ENCODE measurements at regions not wholly inside any gene's neighbourhood (a gene's known extent, or its start where the extent isn't known, plus 50 kb on each side); places are given as distances from the start of the nearest gene placed in this dataset.

DNA sequence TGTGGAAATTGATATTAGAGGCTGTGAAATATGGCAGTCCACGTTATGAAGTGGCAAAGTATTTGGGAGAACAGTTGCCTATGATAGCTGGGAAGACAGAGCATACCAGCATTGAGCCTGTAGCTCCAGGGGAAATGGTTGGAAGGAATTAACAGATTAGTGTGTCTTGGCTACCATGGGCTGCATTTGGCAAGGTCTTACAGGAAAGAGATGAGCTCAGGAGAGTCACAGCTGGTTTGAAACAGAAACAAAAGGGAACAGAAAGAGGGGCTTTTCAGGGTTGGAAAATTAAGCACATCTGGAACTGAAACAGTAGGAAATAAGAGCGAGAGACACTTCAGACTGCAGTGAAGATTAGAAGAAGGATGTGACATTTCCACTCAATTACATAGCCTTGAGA lies 141.7 kb downstream of the FBLN2 start:
- no peak overlapping the region for H3K4me2 ChIP-seq (replicated peaks; ENCODE audit: extremely low read depth, low read length, poor library complexity, severe bottlenecking)
- H3K4me3 Mint-ChIP-seq = no peak overlapping the region
- H3K36me3 ChIP-seq (replicated peaks in 1 of 2; ENCODE audit: control insufficient read depth in 1 of 2, insufficient read depth in 2 of 2, low read length in 2 of 2) = no peaks in the 10 kb centered on the region
- peaks cover 0 to 4% (median 2%) of the 10 kb centered on the region in 7 donors for H3K9me3 Mint-ChIP-seq
- no peaks in the 10 kb centered on the region for H3K4me1 ChIP-seq (ENCODE audit: control insufficient read depth in 1 of 2, insufficient read depth in 2 of 2, low read length in 2 of 2)
- 69% methylated on average over 1 of the region's 2 CpGs for WGBS (ENCODE audit: insufficient coverage)
- H3K27ac Mint-ChIP-seq = no peak overlapping the region
- no peaks in the 10 kb centered on the region for H4K20me1 ChIP-seq (ENCODE audit: insufficient read depth, low read length)
- no peak overlapping the region for H2AFZ ChIP-seq (ENCODE audit: insufficient read depth, low read depth, low read length, poor library complexity, severe bottlenecking)
- intact Hi-C loops (cut with micrococcal nuclease) = no loop called here
- H3K9me3 ChIP-seq (replicated peaks in 1 of 2; ENCODE audit: control insufficient read depth in 1 of 2, insufficient read depth in 1 of 2, low read length in 2 of 2) = peaks cover 0 to 5% of the 10 kb centered on the region in 2 donors
- no peaks in the 10 kb centered on the region for H3K27me3 ChIP-seq (ENCODE audit: control insufficient read depth in 2 of 2, insufficient read depth in 2 of 2, low read length in 2 of 2)
- no peak overlapping the region for H3K27ac ChIP-seq (ENCODE audit: low read depth in 1 of 2, low read length in 2 of 2)
- DNase-seq = no peak
- peaks cover 2 to 6% (median 3%) of the 10 kb centered on the region in 3 donors for H3K27me3 Mint-ChIP-seq (ENCODE audit: low read depth in 3 of 3)
- H3K36me3 Mint-ChIP-seq = no peaks in the 10 kb centered on the region
- H3K79me2 ChIP-seq (ENCODE audit: insufficient read depth, low read length) = no peaks in the 10 kb centered on the region
- no peak for TF ChIP-seq CTCF (IDR thresholded peaks at IDR 0.05)
- H3K9ac ChIP-seq (ENCODE audit: insufficient read depth, low read length, poor library complexity, severe bottlenecking) = no peak overlapping the region
- no peaks in the 10 kb centered on the region for H3K4me1 Mint-ChIP-seq
- no peak overlapping the region for H3K4me3 ChIP-seq (replicated peaks in 1 of 3; ENCODE audit: low read depth in 2 of 3, low read length in 3 of 3)

- Histone ChIP-seq H3K36me3 (replicated peaks in 1 of 2; ENCODE audit: control insufficient read depth in 1 of 2, insufficient read depth in 2 of 2, low read length in 2 of 2) (no peaks in the 10 kb centered on the region), H3K27ac (ENCODE audit: low read depth in 1 of 2, low read length in 2 of 2) (no peak overlapping the region), H3K27me3 (ENCODE audit: control insufficient read depth in 2 of 2, insufficient read depth in 2 of 2, low read length in 2 of 2) (no peaks in the 10 kb centered on the region), H3K79me2 (ENCODE audit: insufficient read depth, low read length) (no peaks in the 10 kb centered on the region), H2AFZ (ENCODE audit: insufficient read depth, low read depth, low read length, poor library complexity, severe bottlenecking) (no peak overlapping the region), H3K4me3 (replicated peaks in 1 of 3; ENCODE audit: low read depth in 2 of 3, low read length in 3 of 3) (no peak overlapping the region), H3K9ac (ENCODE audit: insufficient read depth, low read length, poor library complexity, severe bottlenecking) (no peak overlapping the region), H3K4me2 (replicated peaks; ENCODE audit: extremely low read depth, low read length, poor library complexity, severe bottlenecking) (no peak overlapping the region), H3K9me3 (replicated peaks in 1 of 2; ENCODE audit: control insufficient read depth in 1 of 2, insufficient read depth in 1 of 2, low read length in 2 of 2) (peaks cover 0 to 5% of the 10 kb centered on the region in 2 donors), H4K20me1 (ENCODE audit: insufficient read depth, low read length) (no peaks in the 10 kb centered on the region), H3K4me1 (ENCODE audit: control insufficient read depth in 1 of 2, insufficient read depth in 2 of 2, low read length in 2 of 2) (no peaks in the 10 kb centered on the region)
- 89% methylated on average over 7 of the region's 9 CpGs for WGBS (ENCODE audit: insufficient coverage)
- Mint-ChIP-seq H3K27me3 (ENCODE audit: low read depth in 3 of 3) (peaks cover 2 to 4% (median 3%) of the 10 kb centered on the region in 3 donors), H3K4me3 (no peak overlapping the region), H3K4me1 (no peaks in the 10 kb centered on the region), H3K36me3 (no peaks in the 10 kb centered on the region), H3K27ac (no peak overlapping the region), H3K9me3 (peaks cover 0 to 4% (median 2%) of the 10 kb centered on the region in 7 donors)
- intact Hi-C loops (cut with micrococcal nuclease) = no loop called here
- no peak for TF ChIP-seq CTCF (IDR thresholded peaks at IDR 0.05)
- DNase-seq = no peak
Measured at GRCh38 chr3:13689373-13690260, 140.7 kb downstream of the FBLN2 start.
